ENCODE measurements at regions not wholly inside any gene's neighbourhood (a gene's known extent, or its start where the extent isn't known, plus 50 kb on each side); places are given as distances from the start of the nearest gene placed in this dataset.

GRCh38 chr14:66228267-66228970, 257.8 kb upstream of the CCDC196 start:
- TF ChIP-seq POLR2AphosphoS5 (IDR thresholded peaks at IDR 0.05; ENCODE audit: low read depth, low read length) (no peak), SIN3A (IDR thresholded peaks at IDR 0.05; ENCODE audit: borderline replicate concordance, low read depth, low read length) (no peak), EZH2phosphoT487 (IDR thresholded peaks at IDR 0.05; ENCODE audit: borderline replicate concordance, low read depth) (no peak), JUND (IDR thresholded peaks at IDR 0.05) (no peak), RXRA (IDR thresholded peaks at IDR 0.05; ENCODE audit: borderline replicate concordance, low read depth) (no peak), EP300 (IDR thresholded peaks at IDR 0.05; ENCODE audit: borderline replicate concordance in 1 of 2, low read depth in 1 of 2, low read length in 1 of 2) (no peak), FOXJ3 (CRISPR knock-in tag; IDR thresholded peaks at IDR 0.05) (no peak)
- TF ChIP-seq, protein P1, sequence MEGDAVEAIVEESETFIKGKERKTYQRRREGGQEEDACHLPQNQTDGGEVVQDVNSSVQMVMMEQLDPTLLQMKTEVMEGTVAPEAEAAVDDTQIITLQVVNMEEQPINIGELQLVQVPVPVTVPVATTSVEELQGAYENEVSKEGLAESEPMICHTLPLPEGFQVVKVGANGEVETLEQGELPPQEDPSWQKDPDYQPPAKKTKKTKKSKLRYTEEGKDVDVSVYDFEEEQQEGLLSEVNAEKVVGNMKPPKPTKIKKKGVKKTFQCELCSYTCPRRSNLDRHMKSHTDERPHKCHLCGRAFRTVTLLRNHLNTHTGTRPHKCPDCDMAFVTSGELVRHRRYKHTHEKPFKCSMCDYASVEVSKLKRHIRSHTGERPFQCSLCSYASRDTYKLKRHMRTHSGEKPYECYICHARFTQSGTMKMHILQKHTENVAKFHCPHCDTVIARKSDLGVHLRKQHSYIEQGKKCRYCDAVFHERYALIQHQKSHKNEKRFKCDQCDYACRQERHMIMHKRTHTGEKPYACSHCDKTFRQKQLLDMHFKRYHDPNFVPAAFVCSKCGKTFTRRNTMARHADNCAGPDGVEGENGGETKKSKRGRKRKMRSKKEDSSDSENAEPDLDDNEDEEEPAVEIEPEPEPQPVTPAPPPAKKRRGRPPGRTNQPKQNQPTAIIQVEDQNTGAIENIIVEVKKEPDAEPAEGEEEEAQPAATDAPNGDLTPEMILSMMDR (IDR thresholded peaks at IDR 0.05) = no peak
- TF ChIP-seq, protein P2, sequence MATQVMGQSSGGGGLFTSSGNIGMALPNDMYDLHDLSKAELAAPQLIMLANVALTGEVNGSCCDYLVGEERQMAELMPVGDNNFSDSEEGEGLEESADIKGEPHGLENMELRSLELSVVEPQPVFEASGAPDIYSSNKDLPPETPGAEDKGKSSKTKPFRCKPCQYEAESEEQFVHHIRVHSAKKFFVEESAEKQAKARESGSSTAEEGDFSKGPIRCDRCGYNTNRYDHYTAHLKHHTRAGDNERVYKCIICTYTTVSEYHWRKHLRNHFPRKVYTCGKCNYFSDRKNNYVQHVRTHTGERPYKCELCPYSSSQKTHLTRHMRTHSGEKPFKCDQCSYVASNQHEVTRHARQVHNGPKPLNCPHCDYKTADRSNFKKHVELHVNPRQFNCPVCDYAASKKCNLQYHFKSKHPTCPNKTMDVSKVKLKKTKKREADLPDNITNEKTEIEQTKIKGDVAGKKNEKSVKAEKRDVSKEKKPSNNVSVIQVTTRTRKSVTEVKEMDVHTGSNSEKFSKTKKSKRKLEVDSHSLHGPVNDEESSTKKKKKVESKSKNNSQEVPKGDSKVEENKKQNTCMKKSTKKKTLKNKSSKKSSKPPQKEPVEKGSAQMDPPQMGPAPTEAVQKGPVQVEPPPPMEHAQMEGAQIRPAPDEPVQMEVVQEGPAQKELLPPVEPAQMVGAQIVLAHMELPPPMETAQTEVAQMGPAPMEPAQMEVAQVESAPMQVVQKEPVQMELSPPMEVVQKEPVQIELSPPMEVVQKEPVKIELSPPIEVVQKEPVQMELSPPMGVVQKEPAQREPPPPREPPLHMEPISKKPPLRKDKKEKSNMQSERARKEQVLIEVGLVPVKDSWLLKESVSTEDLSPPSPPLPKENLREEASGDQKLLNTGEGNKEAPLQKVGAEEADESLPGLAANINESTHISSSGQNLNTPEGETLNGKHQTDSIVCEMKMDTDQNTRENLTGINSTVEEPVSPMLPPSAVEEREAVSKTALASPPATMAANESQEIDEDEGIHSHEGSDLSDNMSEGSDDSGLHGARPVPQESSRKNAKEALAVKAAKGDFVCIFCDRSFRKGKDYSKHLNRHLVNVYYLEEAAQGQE (IDR thresholded peaks at IDR 0.05; ENCODE audit: low read depth, low read length) = no peak

Measured in SK-N-SH (cell line).